Mammary epithelial cell (primary cell): ENCODE measurements at regions not wholly inside any gene's neighbourhood (a gene's known extent, or its start where the extent isn't known, plus 50 kb on each side); places are given as distances from the start of the nearest gene placed in this dataset.
"Not testable (repeated sequence)": the region's sequence is repeated elsewhere in the genome, so short reads cannot be mapped to it uniquely, and the experiment has no call there.

Experiments
- EZH2 ChIP-seq: IDR thresholded peaks from 2 replicates; pipeline ENCODE4 v1.6.1; 2012; ENCODE audit warnings: low read length, inconsistent platforms, borderline replicate concordance
- TF ChIP-seq, protein P1 (sequence below), 2 donors: IDR thresholded peaks in 1 of 2; conservative IDR thresholded peaks in 1 of 2; 2 replicates each; pipeline ENCODE4 v1.5.1; 2011 to 2012; ENCODE audit warnings: inconsistent platforms in 2 of 2, low read length in 2 of 2, mild to moderate bottlenecking in 2 of 2, control low read depth in 1 of 2, low read depth in 1 of 2; ENCODE audit not compliant: insufficient read depth in 1 of 2; ENCODE audit errors: extremely low read depth in 1 of 2

DNA sequence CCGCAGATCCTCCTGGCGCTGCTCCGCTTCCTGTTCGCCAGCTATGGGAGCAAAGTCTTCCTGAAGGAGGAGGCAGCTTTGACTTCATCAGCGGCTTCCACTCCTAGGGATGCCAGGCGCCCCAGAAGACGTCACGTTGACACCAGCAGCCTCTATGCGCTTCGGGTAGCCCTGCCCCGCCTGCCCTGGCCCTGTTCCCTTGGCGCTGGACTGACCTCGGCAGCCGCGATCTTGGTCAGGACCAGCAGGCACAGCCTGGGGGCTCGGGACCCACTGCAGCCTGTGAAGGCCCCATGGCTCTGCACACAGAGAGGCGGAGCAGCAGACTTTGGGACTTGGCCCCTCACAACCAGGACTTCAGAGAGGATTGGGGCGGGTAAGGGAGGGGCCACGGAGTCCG lies 957.8 kb downstream of the RPIA start:
- TF ChIP-seq, protein P1, sequence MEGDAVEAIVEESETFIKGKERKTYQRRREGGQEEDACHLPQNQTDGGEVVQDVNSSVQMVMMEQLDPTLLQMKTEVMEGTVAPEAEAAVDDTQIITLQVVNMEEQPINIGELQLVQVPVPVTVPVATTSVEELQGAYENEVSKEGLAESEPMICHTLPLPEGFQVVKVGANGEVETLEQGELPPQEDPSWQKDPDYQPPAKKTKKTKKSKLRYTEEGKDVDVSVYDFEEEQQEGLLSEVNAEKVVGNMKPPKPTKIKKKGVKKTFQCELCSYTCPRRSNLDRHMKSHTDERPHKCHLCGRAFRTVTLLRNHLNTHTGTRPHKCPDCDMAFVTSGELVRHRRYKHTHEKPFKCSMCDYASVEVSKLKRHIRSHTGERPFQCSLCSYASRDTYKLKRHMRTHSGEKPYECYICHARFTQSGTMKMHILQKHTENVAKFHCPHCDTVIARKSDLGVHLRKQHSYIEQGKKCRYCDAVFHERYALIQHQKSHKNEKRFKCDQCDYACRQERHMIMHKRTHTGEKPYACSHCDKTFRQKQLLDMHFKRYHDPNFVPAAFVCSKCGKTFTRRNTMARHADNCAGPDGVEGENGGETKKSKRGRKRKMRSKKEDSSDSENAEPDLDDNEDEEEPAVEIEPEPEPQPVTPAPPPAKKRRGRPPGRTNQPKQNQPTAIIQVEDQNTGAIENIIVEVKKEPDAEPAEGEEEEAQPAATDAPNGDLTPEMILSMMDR (conservative IDR thresholded peaks at IDR 0.05 in 1 of 2, IDR thresholded peaks at IDR 0.05 in 1 of 2; ENCODE audit: extremely low read depth in 1 of 2, insufficient read depth in 1 of 2, low read depth in 1 of 2, low read length in 2 of 2), result not testable (repeated sequence)
- not testable (repeated sequence) for TF ChIP-seq EZH2
